ENCODE measurements at regions not wholly inside any gene's neighbourhood (a gene's known extent, or its start where the extent isn't known, plus 50 kb on each side); places are given as distances from the start of the nearest gene placed in this dataset.
"Not testable (repeated sequence)": the region's sequence is repeated elsewhere in the genome, so short reads cannot be mapped to it uniquely, and the experiment has no call there.

DNA sequence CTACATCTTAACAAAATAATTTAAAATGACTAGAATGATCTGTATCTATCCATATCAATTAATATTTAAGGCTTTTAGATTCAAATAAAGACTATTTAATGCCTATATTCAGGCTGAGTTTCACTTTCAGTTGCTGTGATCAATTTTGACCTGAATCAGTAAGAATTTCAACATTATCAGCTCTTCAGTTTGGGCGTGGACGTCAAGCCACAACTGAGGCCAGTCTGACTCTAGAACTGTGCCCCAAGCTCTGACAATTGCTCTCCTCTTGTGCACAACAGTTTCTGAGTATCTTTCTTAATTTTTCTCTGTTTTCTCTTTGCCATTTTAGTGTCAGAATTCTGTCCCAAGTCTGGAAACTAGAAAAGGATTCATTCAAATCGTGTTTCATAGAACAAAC, 1095.5 kb downstream of the PLA2G4A start:
- no peak for DNase-seq

DNA sequence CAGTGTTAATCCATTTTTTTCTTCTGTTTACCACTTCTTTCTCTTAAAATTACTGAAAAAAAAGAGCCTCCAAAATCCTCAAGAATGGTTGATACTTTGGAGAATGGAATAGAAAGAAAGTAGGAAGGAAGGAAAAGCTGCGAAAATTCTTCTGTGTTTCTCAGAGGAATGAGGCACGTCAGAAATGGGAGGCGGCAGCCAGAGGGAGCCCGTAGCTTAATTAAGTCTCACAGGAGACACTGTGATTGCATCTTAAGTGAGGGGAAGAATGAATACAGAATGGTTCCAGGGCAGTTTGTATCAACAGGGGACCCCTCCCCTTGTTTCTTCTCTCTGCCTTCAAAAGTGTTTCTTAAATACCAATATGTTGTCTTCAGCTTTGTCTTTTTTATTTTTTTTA, 1099.5 kb downstream of the PLA2G4A start:
- no peak for DNase-seq

DNA sequence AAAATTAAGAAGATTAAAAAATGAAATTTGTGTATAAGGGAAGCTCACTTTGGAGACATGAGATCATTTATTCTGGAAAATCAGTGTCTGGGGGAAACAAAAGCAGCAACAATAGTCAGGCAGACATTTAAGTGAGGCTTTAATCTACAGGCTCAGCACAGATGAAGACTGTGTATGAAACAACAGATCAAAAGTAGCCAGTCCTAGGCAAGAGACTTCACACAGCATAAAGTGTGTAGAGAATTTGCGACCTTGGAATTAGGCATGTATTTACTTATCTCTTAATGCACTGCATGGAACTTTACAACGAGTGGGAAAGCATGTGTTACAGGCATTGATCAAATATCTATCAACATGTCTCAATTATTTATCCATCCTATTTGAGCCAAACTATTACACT, 1099.9 kb downstream of the PLA2G4A start:
- no peak for DNase-seq

DNA sequence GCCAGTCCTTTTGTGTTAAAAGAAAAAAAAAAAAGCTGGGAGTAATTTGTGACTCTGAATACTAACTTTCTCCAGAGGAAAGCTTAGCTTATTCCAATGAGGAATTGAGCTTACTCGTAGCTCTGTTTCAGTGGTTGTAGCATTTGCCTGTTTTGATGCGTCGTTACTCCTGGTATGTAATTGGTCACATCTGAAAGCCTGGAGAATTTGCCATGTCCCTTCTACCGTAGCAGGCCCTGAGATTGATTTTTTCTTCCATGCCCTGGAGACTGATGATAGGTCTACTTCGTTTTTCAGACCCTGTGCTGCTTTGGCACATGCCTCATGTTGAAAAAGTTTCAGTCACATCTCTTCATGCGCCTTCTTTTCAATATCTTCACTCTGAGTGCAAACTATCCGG, 1103.0 kb downstream of the PLA2G4A start:
- DNase-seq, result no peak

DNA sequence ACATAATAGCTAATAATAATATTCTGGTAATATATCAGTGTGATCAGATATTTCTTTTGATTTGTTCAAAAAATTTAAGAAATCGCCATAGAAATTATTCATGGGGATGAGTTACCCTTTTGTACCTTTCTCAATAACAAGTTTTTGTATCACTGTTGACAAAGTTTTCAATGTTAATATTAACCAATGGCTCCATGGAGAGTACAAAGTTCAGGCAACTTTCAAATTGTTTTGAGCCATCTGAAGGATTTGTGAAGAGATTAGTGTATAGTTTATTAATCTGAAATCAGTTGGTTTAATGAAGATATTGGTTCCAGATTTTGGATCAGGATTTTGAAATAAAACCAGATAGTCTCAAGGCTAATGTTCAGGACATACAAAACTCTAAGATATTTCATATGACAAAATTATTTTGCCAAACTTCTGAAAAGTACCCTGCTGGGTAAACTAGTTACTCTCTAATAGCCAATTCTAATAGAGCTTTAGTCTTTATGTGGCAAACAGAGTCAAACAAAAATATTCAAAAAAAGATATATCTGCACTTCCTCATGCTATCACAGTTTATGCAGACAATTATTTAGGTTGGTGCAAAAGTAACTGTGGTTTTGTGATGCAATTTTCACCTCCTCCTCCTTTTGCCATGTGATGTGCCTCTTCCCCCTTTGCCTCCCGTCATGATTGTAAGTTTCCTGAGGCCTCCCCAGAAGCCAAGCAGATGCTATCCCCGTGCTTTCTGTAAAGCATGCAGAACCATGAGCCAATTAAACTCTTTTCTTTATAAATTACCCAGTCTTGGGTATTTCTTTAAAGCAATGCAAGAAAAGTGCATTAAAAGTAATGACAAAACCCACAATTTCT, 1105.0 kb downstream of the PLA2G4A start:
- no peak for DNase-seq

DNA sequence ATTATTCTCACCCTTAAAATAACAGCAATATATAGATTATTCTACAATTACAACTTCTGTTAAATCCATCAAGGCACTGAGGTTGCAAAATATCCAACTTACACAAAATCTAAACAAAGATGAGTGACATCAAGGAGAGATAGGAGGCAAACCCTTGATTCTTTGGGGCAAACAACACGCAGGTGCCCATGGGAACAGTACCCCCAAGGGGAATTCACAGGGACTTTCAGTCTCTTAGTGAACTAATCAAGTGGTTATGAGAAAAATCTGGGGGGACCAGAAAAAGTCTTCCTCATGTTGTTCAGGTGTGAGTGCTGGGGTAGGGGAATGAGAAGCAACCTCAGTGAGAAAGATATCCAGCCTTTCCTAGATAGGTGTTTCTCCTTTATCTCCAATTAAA, 1107.9 kb downstream of the PLA2G4A start:
- no peak for DNase-seq

DNA sequence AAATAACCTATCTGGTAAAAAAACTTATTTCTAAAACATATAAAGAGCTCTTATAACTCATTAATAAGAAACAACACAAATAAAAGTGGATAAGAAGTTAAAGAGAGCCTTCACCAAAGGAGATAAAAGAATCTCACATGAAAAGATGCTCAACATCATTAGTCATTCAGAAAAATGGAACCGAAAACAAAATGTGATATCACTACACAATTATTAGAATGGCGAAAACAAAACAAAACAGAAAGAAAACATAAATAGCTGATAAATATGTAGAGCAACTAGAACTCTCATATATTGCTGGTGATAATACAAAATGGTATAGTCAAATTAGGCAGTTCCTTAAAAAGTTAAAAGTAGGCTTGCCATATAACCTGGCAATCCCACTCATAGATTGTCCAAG, 1109.3 kb downstream of the PLA2G4A start:
- DNase-seq, result no peak

DNA sequence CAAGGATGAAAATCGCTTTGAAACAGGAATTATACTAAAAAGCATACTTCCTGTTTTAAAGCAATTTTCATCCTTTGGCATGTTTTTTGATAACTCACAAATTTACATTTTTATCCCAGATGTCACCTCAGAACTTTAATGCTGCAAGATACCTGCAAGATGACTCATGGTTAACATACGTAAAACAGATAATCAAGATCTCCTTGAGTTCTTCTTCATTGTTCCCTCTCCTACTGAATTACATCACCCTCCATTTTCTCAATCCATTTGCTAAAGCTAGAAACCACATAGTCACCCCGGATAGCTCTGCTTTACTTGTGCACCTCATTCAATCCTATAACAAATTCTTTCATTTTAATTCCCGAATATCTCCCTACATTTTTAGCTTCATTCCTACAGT, 1114.2 kb downstream of the PLA2G4A start:
- DNase-seq, result no peak

DNA sequence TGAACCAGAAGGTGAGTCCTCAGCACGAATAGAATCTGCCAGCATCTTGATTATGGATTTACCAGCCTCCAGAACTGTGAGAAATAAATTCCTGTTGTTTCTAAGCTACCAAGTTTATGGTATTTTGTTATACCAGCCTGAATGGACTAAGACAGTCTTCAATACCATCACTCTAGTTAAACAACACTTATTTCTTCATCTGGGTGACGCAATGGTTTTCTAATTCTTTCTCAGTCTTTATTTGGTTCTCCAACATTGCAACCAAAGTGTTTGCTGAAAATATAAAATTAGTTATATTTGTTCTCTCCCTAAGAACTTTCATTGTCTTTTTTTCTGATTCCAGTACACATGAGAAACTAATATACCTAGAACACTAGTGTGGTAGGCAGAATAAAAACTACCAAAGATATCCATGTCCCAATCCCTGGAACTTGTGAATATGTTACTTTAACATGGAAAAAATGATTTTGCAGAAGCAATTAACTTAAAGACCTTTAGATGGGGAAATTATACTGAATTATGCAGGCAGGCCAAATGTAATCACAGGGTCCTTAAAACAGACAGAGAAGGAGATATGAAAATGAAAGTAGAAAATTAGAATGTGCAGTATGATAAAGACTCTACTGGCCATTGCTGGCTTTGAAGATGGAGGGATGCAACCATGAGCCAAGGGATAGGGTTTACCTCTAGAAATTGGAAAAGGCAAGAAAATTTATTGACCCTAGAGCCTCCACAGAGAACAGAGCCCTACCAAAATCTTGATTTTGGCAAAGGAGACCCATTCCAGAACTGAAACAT, 1115.1 kb downstream of the PLA2G4A start:
- DNase-seq, result no peak

DNA sequence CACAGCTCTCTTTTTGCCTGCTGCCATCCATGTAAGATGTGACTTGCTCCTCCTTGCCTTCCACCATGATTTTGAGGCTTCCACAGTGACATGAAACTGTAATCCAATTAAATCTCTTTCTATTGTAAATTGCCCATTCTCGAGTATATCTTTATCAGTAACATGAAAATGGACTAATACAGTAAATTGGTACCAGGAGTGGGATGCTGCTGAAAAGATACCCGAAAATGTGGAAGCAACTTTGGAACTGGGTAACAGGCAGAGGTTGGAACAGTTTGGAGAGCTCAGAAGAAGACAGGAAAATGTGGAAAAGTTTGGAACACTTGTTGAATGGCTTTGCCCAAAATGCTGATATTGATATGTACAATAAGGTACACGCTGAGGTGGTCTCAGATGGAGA, 1117.9 kb downstream of the PLA2G4A start:
- DNase-seq, result not testable (repeated sequence)

DNA sequence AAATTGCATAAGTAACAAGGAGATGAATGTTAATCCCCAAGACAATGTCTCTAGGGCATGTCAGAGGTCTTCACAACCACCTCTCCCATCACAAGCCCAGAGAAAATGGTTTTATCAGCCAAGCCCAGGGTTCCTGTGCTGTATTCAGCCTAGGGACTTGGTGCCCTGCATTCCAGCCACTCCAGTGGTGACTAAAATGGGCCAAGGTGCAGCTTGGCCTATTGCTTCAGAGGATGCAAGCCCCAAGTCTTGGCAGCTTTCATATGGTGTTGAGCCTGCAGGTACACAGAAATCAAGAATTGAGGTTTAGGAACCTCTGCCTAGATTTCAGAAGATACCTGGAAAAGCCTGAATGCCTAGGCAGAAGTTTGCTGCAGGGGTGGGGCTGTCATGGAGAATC, 1118.6 kb downstream of the PLA2G4A start:
- no peak for DNase-seq

DNA sequence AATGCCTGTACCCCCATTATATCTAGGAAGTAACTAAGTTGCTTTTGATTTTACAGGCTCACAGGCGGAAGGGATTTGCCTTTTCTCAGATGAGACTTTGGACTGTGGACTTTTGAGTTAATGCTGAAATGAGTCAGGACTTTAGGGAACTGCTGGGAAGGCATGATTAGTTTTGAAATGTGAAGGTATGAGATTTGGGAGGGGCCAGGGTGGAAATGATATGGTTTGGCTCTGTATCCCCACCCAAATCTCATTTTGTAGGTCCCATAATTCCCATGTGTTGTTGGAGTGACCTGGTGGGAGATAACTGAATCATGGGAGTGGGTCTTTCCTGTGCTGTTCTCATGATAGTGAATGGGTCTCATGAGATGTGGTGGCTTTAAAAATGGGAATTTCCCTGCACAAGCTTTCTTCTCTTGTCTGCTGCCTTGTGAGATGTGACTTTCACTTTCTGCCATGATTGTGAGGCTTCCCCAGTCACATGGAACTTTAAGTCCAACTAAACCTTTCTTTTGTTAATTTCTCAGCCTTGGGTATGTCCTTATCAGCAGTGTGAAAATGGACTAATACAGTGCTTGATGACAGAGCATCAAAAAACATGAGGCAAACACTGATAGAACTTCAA, 1119.5 kb downstream of the PLA2G4A start:
- DNase-seq, result no peak

DNA sequence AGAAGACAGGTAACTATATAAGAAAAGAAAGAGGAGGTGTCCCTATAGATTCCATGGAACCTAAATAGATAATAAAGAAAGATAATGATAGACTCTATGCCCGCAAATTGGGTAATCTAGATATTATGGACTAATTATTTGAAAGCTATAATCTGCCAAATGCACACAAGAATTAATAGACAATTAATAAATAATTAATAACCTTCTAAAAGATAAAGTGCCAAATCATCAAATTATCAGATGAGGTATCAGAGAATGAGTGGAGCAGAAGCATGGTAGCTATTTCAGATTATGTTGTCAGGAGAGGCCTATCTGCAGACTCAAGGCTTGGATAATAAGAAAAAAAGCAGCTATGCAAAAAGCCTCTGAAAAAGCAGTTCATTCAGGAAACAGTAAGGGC, 1120.8 kb downstream of the PLA2G4A start:
- no peak for DNase-seq

DNA sequence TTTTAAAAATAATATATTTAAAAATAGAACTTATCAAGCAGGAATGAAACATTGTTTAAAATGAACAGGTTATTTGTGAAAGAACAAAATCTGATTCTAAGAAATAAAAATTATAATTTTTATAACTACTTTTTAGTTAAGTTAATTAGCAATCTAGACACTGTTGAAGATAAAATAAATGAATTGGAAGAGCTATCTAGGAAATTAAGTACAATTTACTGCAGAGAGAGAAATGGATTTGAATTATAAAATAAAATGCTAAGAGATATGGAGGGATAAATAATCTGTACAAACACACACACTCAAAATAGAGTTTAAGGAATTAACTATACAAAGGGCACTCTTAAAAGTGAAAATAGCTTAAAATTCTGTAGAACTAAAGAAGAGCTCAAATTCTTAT, 1123.1 kb downstream of the PLA2G4A start:
- DNase-seq, result no peak

DNA sequence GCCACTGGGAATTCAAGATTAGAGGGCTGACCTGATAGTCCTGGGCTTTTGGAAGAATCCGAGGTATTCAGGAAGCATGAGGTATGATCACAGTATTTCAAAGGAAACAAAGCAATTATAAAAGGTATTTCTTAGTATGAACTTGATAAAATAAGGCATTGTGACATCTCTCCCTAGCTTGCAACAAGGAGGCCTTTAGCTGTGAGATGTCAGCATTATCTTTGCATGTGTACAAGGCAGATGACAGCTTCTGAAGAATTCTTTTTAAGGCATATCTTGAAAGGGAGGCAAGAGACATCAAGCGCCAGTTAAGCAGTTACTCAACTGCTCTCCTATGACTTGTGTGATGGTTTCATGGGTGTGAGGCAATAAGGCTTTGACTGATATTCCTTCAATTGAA, 1123.7 kb downstream of the PLA2G4A start:
- no peak for DNase-seq

DNA sequence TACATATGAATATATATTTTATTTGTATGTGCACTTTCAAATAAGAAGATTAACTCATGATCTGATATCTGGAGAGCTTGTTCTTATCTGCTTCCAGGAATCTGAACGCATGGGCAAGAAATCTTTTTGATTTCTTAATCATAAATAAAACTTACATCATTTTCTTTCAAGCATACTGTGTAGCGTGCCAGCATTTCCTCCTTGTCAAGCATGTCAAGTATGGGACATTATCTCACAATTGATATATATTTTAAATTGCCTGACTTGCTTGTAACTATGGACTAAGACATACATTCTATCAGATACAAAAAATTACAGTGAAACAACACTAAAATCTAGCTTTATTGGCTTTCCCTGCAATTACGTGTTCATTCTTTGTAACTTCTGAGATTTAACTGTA, 1128.2 kb downstream of the PLA2G4A start:
- DNase-seq, result no peak

DNA sequence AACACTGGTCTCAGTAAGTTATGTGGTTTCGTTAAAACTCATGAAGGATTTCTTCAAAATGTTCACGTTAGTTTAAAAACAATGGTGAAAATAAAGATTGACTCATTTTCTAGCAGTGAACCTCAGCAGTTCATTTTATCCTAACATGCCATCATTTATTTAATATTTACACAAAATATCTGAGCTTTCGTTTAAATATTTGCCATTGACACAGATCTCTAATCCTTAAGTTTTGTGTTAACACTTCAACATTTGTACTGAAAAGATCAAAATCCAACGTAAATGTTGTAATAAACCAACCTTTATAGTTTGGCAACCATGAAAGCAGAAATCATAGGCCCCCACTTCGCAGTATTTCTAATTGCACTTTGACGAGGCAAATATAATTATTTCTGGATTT, 1129.5 kb downstream of the PLA2G4A start:
- no peak for DNase-seq

DNA sequence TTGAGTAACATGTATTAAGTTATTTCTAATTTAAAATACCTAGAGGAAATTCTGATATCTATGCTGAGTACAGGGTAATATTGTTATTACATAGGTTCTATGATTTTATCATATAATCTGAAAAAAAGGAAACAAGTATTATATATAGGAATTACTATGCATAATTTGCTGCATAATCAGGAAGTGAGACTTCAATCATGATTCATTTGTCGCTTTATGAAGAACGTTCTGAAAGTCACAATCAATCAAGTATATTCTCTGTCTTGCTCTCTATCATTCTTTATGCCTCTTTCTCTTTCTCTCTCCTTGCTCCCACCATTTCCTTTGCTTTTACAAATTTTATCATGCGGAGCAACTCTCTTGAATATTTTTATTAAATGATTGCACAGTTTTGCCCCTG, 1130.3 kb downstream of the PLA2G4A start:
- no peak for DNase-seq

DNA sequence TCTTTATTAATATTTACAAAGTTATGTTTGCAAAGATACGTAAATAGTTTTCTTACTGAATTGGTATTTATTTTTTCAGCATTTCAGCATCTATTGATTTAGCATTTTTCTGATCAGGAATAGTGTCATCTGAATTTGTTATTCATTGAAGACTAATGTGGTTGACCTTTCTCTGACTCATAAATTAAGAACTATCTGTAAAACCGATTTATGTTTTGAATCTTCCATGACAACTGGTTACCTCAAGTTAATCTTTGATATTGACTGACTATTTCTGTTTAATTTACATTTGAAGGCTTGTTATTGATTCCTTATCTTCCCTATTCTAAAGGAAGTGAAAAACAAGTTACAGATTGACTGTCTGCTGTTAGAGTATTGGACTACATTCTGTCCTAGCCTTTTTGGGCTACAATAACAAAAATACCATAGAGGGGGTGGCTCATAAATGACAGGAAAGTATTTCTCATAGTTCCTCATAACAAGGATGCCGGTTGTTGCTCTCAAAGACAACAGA, 1131.4 kb downstream of the PLA2G4A start:
- DNase-seq, result no peak

DNA sequence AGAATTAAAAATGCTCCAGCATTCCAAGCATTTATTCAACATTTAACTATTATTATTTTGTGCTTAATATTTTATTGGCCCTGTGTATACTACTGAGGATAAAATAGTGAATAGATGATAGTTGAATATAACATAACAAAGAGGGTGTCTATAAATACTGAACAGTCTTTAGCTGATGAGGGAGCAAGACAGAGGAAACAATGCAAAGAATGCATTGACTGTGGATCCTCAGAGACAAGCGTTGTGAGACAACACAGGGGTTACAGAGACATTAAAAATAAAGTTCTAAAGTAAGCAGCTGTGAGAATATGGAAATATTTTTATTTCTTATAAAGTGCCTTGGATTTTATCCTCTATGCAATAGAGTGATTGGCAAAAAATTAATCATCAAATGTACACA, 1133.1 kb downstream of the PLA2G4A start:
- no peak for DNase-seq

DNA sequence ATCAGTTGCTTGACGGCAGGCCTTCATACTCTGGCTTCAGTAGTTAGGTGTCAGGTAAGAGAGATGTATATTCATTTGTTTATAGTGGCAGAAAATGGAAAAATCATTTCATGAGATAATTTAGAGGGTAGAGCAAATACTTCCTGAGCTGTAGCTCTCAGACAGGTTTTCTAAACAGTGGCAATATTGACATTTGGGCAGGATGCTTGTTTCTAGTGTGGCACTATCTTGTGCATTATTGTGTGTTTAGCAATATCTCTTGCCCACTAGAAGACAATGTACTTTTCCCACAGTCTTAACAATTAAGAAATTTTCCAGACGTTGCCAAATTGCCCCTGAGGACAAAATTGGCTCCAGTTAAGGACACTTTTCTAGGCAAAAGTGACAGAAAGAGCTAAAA, 1143.1 kb downstream of the PLA2G4A start:
- DNase-seq, result no peak

DNA sequence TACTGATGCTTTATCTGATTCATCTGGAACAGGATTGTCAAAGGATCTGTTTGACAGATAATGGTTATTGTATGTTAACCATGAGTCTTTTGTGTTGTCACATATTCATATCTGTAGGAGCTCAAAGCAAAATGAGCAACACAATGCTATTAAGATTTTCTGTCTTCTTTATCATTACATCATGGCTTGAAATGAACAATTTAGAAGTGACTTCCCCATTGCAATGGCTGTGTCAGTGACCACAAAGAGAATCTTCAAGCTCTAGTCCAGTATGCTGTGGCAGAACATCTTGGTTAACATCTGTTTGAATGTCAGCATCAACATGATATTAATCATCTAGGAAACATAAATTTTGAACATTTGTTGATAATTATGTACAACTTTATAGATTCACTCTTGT, 1148.5 kb downstream of the PLA2G4A start:
- no peak for DNase-seq

DNA sequence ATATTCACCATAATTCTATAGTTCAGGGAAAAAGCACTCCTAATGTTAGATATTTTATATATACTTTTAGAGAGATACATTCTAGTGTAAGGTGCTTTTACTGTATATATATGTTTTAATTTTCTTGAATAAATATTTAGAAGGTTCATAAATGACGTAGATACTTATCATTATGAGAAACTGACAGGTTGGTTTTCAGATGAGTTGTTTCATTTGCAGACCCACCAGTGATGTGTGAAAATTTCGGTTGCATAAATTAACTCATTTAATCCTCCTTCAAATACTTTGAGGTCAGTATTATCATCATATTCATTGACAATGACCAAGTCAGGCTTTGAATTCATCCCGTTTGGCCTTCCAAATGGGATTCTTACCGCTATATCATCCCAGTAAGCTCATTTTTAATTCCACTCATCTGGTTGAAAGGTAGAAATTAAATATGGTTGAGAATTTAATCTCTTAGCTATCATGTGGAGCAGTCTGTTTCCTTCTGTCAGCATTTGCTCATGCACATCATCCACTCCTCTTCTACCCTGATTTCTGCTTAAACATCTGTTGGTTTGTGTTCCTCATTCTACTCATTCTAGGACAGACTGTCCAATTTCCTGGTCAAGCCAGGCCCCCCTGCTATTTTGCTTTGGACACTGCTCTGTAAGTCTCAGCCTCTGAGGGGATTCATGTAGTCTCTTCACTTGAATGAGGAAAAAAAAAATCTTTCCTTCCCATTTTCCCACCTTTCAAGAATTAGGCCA, 1156.6 kb downstream of the PLA2G4A start:
- no peak for DNase-seq
